ENCODE measurements at regions not wholly inside any gene's neighbourhood (a gene's known extent, or its start where the extent isn't known, plus 50 kb on each side); places are given as distances from the start of the nearest gene placed in this dataset.

GRCh38 chr4:38489011-38489861 is 174.8 kb upstream of the KLF3 start:
- no peak for TF ChIP-seq CTCF (conservative IDR thresholded peaks at IDR 0.05; ENCODE audit: low read depth, low read length)
- DNase-seq (ENCODE audit: low read depth), result no peak
- H3K4me3 ChIP-seq (ENCODE audit: low read depth, low read length), result no peak overlapping the region

- TF ChIP-seq CTCF (conservative IDR thresholded peaks at IDR 0.05; ENCODE audit: low read depth, low read length), result no peak
- DNase-seq (ENCODE audit: low read depth), result no peak
- no peak overlapping the region for H3K4me3 ChIP-seq (ENCODE audit: low read depth, low read length)
Measured at GRCh38 chr4:38489924-38490639, 173.9 kb upstream of the KLF3 start.

- no peak for DNase-seq (ENCODE audit: low read depth)
- no peak overlapping the region for H3K4me3 ChIP-seq (ENCODE audit: low read depth, low read length)
- TF ChIP-seq CTCF (conservative IDR thresholded peaks at IDR 0.05; ENCODE audit: low read depth, low read length), result no peak
Measured at GRCh38 chr4:38490753-38491446, 173.1 kb upstream of the KLF3 start.

GRCh38 chr4:38491854-38492478 is 172.0 kb upstream of the KLF3 start:
- no peak for TF ChIP-seq CTCF (conservative IDR thresholded peaks at IDR 0.05; ENCODE audit: low read depth, low read length)
- no peak for DNase-seq (ENCODE audit: low read depth)
- H3K4me3 ChIP-seq (ENCODE audit: low read depth, low read length), result no peak overlapping the region

- no peak for DNase-seq (ENCODE audit: low read depth)
- no peak for TF ChIP-seq CTCF (conservative IDR thresholded peaks at IDR 0.05; ENCODE audit: low read depth, low read length)
- no peak overlapping the region for H3K4me3 ChIP-seq (ENCODE audit: low read depth, low read length)
Measured at GRCh38 chr4:38493066-38493465, 170.9 kb upstream of the KLF3 start.

- no peak overlapping the region for H3K4me3 ChIP-seq (ENCODE audit: low read depth, low read length)
- no peak for DNase-seq (ENCODE audit: low read depth)
- no peak for TF ChIP-seq CTCF (conservative IDR thresholded peaks at IDR 0.05; ENCODE audit: low read depth, low read length)
Measured at GRCh38 chr4:38495446-38495845, 168.6 kb upstream of the KLF3 start.
